ENCODE measurements at regions not wholly inside any gene's neighbourhood (a gene's known extent, or its start where the extent isn't known, plus 50 kb on each side); places are given as distances from the start of the nearest gene placed in this dataset.

GRCh38 chr17:72302735-72303134 lies 181.9 kb downstream of the SOX9 start:
- DNase-seq (ENCODE audit: low read depth) = no peak

DNA sequence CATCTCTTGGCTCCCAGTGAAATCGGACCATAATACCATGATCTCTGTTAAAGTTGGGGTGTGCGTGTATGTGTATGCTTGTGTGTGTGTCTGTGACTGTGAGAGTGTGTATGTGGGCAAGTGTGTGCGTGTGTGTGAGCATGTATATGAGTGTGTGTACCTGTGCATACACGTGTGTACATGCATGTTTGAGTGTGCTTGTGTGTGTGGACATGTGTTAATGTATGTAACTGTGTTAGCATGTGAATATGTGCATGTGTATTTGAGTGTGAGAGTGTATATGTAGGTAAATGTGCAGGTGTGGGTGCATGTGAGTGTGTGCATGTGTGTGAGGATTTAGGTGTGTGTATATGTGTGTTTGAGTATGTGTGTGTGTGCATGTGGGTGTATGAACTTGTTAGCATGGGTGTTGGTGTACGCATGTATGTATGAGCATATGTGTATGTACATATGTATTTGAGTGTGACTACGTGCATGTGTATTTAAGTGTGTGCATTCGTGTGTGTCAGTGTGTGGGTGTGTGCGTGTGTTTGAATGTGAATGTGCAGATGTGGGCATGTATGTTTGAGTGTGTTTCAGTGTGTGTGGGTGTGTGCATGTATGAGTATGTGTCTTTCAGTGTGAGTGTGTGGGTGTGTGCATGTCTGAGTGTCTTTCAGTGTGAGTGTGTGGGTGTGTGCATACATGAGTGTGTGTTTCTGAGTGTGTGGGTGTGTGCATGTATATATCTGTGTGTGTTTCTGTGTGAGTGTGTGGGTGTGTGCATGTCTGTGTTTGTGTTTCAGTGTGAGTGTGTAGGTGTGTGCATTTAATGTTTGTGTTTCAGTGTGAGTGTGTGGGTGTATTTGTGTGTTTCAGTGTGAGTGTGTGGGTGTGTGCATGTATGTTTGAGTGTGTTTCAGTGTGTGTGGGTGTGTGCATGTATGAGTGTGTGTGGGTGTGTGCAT lies 183.2 kb downstream of the SOX9 start:
- DNase-seq (ENCODE audit: low read depth) = no peak

GRCh38 chr17:72304859-72305258 lies 184.0 kb downstream of the SOX9 start:
- no peak for DNase-seq (ENCODE audit: low read depth)

DNA sequence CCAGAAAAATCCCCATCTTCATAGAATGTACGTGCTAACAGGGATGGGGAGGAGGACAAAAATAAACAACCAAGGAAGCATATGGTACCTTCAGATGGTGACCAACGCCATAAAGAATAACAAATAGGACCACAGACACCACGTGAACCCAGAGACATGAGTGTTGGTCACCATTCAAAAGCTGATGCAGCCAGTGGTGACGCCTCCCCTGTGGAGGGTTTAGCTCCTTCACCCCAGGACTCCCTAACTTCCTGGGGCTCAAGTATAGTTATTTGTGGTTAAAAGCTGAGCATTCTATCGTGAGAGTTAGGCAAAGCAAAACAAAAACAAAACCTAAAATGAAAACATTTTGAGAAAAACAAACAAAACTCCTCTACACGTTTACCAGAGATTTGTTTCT lies 184.7 kb downstream of the SOX9 start:
- no peak for DNase-seq (ENCODE audit: low read depth)

DNA sequence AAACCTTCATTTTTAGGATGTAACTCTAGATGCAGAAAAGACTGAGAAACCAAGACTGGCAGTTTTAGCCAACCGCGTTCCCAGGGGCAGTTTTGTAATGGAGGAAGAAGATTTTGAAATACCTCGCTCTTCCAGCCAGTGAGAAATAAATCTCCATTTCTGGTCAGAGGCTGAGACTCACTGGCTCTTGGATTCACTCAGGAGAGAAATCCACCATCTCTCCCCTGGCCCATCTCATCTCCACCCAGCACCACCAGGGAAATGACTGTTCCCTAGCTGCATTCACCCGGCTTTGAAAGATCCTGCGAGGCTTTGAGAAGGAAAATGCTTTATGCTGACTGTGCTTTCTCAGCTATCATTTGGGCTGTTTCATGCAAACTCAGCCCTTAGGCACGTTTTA lies 185.2 kb downstream of the SOX9 start:
- no peak for DNase-seq (ENCODE audit: low read depth)

DNA sequence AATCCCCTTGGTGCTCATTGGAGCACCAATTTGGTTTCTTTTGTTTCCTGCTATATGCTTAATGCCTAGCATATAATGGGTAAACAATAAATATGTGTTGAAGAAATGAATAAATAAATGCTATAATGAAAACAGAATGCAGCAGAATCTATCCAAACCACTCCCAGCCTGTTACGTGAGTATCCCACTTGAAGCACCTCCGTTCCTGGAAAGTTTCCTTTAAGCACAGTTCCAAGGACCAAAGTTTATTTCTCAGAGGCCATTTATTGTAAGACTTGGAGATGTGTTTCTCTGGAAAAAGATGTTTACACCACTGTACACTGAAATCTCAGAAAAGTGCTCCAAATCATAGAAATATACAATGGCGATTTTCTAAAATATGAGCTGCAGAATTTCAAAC lies 187.0 kb downstream of the SOX9 start:
- no peak for DNase-seq (ENCODE audit: low read depth)

DNA sequence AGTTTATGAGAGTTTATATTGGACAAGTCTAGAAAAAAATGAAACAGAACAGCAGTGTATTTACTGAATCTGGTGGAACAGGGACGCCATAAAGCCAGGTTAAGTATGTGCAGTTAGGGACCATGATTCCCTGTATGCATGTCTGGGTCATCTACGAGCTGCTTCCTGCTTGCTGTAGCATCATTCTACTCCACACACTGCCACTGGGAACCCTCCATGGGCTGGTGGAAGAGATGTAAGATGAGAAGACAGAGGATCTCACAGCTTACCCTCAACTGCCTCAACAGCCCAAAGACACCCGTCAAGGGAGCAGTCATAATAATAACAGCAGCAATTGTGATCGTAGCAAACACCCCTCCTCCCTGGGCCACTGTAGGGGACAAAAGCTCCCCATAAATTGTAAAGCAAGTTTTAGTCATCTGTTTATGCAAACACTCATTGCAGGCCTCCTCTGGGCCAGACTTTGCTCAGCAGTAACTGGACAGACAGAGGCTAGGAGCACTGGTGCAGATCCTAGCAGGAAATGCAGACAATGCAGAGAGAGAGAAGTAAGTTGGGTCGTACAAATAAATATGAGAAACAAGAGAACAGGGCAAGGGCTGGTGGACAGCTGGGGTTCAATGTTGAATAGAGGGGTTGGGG lies 188.0 kb downstream of the SOX9 start:
- DNase-seq (ENCODE audit: low read depth) = no peak

DNA sequence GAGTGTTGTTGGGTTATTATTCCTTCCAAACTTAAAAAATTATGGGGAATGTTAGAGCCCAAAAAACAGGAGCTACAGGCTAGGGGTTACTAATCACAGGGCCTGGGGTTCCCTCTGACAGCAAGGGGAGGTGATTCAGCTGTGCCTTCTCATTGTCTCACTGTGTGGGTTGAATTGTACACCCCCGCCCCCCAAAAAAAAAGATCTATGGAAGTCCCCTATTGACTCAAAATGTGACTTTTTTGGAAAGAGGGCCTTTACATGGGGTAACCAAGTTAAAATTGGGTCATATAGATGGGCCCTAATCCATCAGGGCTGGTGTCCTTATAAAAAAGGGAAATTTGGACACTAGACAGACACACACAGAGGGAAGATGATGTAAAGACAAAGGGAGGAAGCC lies 190.2 kb downstream of the SOX9 start:
- no peak for DNase-seq (ENCODE audit: low read depth)

DNA sequence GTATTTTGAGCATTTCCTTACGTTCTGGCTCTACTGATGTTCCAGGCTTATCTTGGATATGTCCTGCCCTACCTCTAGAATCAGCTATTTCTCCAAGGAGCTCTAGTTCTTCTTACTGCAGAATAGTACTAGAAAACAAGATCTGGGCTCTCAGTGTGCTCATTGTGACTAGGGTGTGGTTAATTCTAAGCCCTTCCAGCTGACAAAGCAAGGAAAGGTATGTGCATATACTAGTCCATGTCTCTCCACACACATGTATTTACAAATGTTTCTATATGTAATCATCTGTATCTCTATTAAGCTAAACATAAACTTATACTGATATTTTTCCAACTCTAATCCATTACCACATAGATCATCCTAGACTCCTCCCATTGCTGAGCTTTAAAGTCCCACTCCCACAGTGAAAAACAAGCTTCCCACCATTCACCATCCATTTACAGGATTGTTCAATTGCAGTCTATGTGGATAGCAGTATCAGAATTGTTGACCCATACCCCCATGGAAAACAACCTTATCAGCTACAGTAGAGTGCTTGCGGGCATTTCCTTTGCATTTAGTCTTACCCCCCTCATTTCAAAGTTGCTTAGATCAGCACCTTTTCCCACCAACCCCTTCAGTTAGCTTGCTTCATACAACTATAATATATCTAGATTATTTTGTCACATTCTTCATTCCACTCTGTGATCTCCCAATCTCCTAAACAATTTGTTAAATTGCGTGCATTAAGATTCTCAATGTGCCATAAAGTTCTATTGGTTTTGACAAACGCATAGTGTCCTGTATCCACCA lies 194.5 kb downstream of the SOX9 start:
- no peak for DNase-seq (ENCODE audit: low read depth)

GRCh38 chr17:72318131-72318530 lies 197.3 kb downstream of the SOX9 start:
- no peak for DNase-seq (ENCODE audit: low read depth)

GRCh38 chr17:72321896-72322295 lies 201.1 kb downstream of the SOX9 start:
- DNase-seq (ENCODE audit: low read depth) = no peak

DNA sequence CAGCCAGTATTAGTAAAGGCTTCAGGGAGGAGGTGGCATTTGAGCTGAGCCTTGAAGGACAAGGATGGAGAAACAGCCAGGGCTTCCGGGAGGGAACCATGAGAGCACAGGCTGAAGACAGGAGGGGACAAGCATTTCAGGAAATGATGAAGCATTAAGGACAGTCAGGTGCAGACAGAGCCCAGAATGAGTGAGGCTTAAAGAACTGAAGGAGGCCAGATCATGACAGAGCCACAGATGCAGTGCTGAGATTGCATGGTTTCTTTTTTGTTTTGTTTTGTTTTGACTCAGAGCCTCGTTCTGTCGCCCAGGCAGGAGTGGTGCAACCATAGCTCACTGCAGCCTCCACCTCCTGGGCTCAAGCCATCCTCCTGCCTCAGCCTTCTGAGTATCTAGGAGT lies 211.5 kb downstream of the SOX9 start:
- no peak for DNase-seq (ENCODE audit: low read depth)

- DNase-seq (ENCODE audit: low read depth) = no peak
These were observed 212.8 kb downstream of the SOX9 start for GRCh38 chr17:72333570-72333969.

- no peak for DNase-seq (ENCODE audit: low read depth)
These were observed 213.4 kb downstream of the SOX9 start for GRCh38 chr17:72334205-72334604.

DNA sequence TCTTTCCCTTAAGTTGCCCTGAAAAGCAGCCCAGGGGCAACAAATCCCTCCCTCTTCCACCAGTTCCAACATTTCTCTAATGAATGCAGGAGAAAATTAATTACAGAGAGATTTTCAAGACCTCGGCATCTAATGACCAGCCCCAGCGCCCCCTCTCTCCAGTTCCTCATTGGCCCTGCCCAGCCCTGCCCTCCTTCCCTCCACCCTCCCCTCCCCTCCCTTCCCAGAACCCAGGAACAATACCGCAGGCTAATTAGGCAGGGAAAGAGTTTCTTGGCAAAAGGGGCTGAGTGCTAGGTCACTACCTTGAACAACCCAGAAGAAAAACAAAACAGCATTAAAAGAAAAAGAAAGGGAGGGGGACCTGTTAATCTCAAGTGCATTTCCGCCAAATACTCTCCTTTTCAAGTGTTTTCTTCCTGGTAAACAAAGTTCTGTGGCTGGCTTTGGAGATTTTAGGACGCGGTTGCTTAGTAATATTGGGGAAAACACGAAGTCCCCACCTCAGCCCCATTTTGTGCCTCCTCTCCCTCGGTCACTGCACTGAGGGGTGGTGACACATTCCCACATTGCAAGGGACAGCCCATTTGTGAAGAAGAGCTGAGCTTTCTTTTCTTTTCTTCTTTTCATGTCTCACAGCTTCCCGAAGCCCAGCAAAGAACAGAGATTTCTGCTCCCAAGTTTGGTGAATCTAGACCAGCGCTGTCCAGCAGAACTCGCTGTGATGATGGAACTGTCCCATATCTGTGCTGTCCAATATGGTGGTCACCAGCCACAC lies 215.4 kb downstream of the SOX9 start:
- DNase-seq (ENCODE audit: low read depth) = no peak

DNA sequence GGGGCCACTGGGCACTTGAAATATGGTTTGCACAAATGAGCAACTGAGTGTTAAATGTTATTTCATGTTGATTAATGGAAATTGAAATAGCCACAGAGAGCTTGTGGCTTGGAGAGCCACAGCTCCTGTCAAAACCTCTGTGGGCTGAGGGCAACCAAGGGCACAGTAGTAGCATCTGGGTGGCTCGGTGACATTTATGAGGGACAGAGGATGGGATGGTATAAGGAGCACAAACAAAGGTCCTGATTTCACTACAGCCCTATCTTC lies 215.9 kb downstream of the SOX9 start:
- no peak for DNase-seq (ENCODE audit: low read depth)

DNA sequence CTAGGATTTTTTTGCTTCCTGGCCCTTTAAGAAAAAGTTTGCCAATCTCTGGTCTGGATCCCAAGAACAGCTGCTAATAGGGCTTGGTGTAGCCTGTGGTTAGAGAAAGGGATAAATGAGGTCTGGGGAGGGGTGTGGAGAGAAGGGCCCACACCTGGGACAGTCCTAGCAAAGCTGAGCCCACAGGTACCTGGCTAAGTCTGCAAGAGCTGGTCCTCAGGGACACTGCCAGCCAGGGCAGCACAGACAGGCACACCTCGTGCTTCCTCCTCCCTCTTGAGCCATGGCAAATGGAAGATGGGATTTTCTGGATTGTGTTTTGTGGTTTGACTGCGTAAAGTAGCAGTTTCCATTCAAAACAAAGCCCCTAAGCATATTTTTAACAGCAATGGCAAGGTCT lies 217.5 kb downstream of the SOX9 start:
- no peak for DNase-seq (ENCODE audit: low read depth)

- no peak for DNase-seq (ENCODE audit: low read depth)
These were observed 218.3 kb downstream of the SOX9 start for GRCh38 chr17:72338847-72339790.

- DNase-seq (ENCODE audit: low read depth) = no peak
These were observed 220.0 kb downstream of the SOX9 start for GRCh38 chr17:72340836-72341235.

DNA sequence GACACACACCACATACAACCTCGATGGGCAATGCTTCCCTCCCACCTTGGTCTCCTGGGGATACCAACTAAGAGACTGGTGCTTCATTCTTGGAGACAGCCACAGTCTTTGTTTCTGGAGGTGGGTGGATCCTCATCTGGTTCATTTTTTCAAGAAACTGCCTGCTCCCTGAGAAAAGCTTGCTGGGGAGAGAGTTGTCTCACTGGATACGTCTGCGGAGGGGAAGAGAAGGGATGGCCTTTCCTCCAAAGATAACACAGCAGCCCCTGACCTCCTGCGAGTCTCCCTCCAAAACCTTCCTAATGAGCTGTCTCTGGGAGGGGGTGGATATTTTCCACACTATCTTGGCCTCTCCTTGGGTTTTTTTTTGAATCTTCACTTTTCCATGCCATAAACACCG lies 221.2 kb downstream of the SOX9 start:
- no peak for DNase-seq (ENCODE audit: low read depth)

All from activated T-helper 9 cell treated with anti-CD3 and anti-CD28 coated beads, Interleukin-2, amount 50 U/mL, for 16 hours (primary cell).